ENCODE measurements at regions not wholly inside any gene's neighbourhood (a gene's known extent, or its start where the extent isn't known, plus 50 kb on each side); places are given as distances from the start of the nearest gene placed in this dataset.

DNA sequence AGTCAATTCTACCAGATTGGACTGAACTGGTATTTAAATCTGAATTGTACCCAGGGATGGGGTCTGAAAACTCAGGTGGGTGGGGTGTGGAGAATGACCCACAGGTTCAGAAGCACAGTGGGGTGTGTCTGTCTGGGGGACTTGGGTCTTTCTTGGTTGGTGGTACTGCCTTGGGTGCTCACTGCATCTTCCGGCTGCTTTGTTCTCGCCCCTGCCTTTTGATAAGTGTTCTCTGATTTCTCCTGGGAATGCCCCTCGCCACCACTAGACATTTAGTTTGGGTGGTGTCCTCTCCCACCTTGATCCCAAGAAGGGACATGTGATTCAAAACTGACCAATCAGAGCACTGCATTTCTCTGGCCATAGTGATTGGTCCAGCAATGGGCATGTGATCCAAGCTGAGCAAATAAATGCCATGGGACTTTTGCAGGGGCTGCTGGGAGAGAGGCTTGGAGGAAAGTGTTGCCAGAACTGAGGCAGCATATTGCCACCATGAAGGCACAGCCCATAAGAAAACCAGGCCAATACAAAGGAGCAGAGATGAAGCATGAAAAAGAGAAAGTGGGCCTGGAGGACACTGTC, 270.5 kb downstream of the NPHP4 start:
- Histone ChIP-seq H3K4me2 (replicated peaks; ENCODE audit: low read depth, low read length, poor library complexity, severe bottlenecking) (no peak overlapping the region), H2AFZ (ENCODE audit: insufficient read depth, low read depth, low read length, poor library complexity, severe bottlenecking) (no peak overlapping the region), H3K9ac (ENCODE audit: low read length) (no peak overlapping the region), H3K4me3 (ENCODE audit: control extremely low read depth in 1 of 5, extremely low read depth in 1 of 5, insufficient read depth in 1 of 5, low read depth in 2 of 5, low read length in 4 of 5) (no peak overlapping the region), H3K79me2 (ENCODE audit: control insufficient read depth, insufficient read depth, low read length) (no peaks in the 10 kb centered on the region), H4K20me1 (ENCODE audit: control insufficient read depth, insufficient read depth, low read length, poor library complexity, severe bottlenecking) (no peaks in the 10 kb centered on the region), H3K9me3 (ENCODE audit: control extremely low read depth in 1 of 3, control insufficient read depth in 2 of 3, insufficient read depth in 1 of 3, low read length in 2 of 3) (peaks cover 0 to 4% (median 0%) of the 10 kb centered on the region in 3 donors), H3K27ac (ENCODE audit: low read length in 2 of 2) (no peak overlapping the region), H3K36me3 (replicated peaks in 1 of 2; ENCODE audit: control extremely low read depth in 1 of 2, control insufficient read depth in 1 of 2, extremely low read depth in 1 of 2, insufficient read depth in 2 of 2, low read length in 1 of 2) (no peaks in the 10 kb centered on the region), H3K4me1 (ENCODE audit: control insufficient read depth in 2 of 2, insufficient read depth in 2 of 2, low read length in 2 of 2) (no peaks in the 10 kb centered on the region), H3K27me3 (replicated peaks in 1 of 4; ENCODE audit: control extremely low read depth in 1 of 4, control insufficient read depth in 3 of 4, insufficient read depth in 4 of 4, low read length in 3 of 4) (peaks cover 0 to under 1% (median 0%) of the 10 kb centered on the region in 4 experiments)
- POLR2A ChIA-PET: no interaction called here
- Mint-ChIP-seq H3K4me3 (no peak overlapping the region), H3K9me3 (ENCODE audit: insufficient read depth) (peaks cover 2% of the 10 kb centered on the region), H3K27ac (no peak overlapping the region), H3K4me1 (no peaks in the 10 kb centered on the region), H3K27me3 (peaks cover 2% of the 10 kb centered on the region)
- DNase-seq (no peak), ATAC-seq (ENCODE audit: low read depth) (no peak)
- CTCF ChIA-PET: no interaction called here
- TF ChIP-seq, protein P1, sequence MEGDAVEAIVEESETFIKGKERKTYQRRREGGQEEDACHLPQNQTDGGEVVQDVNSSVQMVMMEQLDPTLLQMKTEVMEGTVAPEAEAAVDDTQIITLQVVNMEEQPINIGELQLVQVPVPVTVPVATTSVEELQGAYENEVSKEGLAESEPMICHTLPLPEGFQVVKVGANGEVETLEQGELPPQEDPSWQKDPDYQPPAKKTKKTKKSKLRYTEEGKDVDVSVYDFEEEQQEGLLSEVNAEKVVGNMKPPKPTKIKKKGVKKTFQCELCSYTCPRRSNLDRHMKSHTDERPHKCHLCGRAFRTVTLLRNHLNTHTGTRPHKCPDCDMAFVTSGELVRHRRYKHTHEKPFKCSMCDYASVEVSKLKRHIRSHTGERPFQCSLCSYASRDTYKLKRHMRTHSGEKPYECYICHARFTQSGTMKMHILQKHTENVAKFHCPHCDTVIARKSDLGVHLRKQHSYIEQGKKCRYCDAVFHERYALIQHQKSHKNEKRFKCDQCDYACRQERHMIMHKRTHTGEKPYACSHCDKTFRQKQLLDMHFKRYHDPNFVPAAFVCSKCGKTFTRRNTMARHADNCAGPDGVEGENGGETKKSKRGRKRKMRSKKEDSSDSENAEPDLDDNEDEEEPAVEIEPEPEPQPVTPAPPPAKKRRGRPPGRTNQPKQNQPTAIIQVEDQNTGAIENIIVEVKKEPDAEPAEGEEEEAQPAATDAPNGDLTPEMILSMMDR (IDR thresholded peaks at IDR 0.05): no peak
- no peak for TF ChIP-seq EZH2 (IDR thresholded peaks at IDR 0.05; ENCODE audit: borderline replicate concordance, insufficient read depth, low read depth, low read length, poor library complexity, severe bottlenecking)
- 84% methylated on average over 3 of the region's 3 CpGs for WGBS (ENCODE audit: insufficient coverage)
- intact Hi-C loops (cut with micrococcal nuclease): no loop called here

DNA sequence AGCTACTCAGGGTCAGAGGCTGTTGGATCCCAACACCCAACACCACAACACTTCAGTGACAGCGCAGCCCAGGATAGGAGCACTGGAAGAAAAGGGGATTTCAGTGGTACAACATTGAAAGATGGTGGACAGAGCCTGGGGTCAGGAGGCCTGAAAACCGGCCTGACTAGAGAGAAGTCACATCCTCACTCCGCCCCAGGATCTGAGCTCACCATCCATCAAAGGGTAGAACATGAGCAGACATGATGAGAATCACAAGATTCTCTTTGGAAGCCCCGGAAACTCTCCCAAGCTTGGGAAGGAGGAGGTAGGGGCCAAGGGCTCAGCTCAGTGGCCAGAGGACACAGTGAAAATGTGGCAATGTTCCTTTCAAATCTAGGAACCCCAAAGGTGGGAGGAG, 271.3 kb downstream of the NPHP4 start:
- peaks cover 6% of the 10 kb centered on the region for H3K27me3 Mint-ChIP-seq
- Histone ChIP-seq H3K27ac (ENCODE audit: low read length in 2 of 2) (no peak overlapping the region), H2AFZ (ENCODE audit: insufficient read depth, low read depth, low read length, poor library complexity, severe bottlenecking) (no peak overlapping the region), H3K4me3 (ENCODE audit: control extremely low read depth in 1 of 5, extremely low read depth in 1 of 5, insufficient read depth in 1 of 5, low read depth in 2 of 5, low read length in 4 of 5) (no peak overlapping the region), H3K9ac (ENCODE audit: low read length) (no peak overlapping the region), H4K20me1 (ENCODE audit: control insufficient read depth, insufficient read depth, low read length, poor library complexity, severe bottlenecking) (no peaks in the 10 kb centered on the region), H3K27me3 (replicated peaks in 1 of 4; ENCODE audit: control extremely low read depth in 1 of 4, control insufficient read depth in 3 of 4, insufficient read depth in 4 of 4, low read length in 3 of 4) (peaks cover 0 to 7% (median 0%) of the 10 kb centered on the region in 4 experiments), H3K4me2 (replicated peaks; ENCODE audit: low read depth, low read length, poor library complexity, severe bottlenecking) (no peak overlapping the region), H3K36me3 (replicated peaks in 1 of 2; ENCODE audit: control extremely low read depth in 1 of 2, control insufficient read depth in 1 of 2, extremely low read depth in 1 of 2, insufficient read depth in 2 of 2, low read length in 1 of 2) (no peaks in the 10 kb centered on the region), H3K9me3 (ENCODE audit: control extremely low read depth in 1 of 3, control insufficient read depth in 2 of 3, insufficient read depth in 1 of 3, low read length in 2 of 3) (peaks cover 0 to 4% (median 0%) of the 10 kb centered on the region in 3 donors), H3K79me2 (ENCODE audit: control insufficient read depth, insufficient read depth, low read length) (no peaks in the 10 kb centered on the region), H3K4me1 (ENCODE audit: control insufficient read depth in 2 of 2, insufficient read depth in 2 of 2, low read length in 2 of 2) (no peaks in the 10 kb centered on the region)
- H3K9me3 Mint-ChIP-seq (ENCODE audit: insufficient read depth): peaks cover 2% of the 10 kb centered on the region
- TF ChIP-seq, protein P1 (IDR thresholded peaks at IDR 0.05): no peak
- no peak for TF ChIP-seq EZH2 (IDR thresholded peaks at IDR 0.05; ENCODE audit: borderline replicate concordance, insufficient read depth, low read depth, low read length, poor library complexity, severe bottlenecking)
- POLR2A ChIA-PET: no interaction called here
- intact Hi-C loops (cut with micrococcal nuclease): no loop called here
- WGBS (ENCODE audit: insufficient coverage): no CpG with 5 or more reads among the region's 4 CpGs
- H3K4me3 Mint-ChIP-seq: no peak overlapping the region
- ATAC-seq (ENCODE audit: low read depth) (no peak), DNase-seq (no peak)
- CTCF ChIA-PET: no interaction called here
- H3K27ac Mint-ChIP-seq: no peak overlapping the region
- no peaks in the 10 kb centered on the region for H3K4me1 Mint-ChIP-seq
